ENCODE measurements at regions not wholly inside any gene's neighbourhood (a gene's known extent, or its start where the extent isn't known, plus 50 kb on each side); places are given as distances from the start of the nearest gene placed in this dataset.

- DNase-seq, result no peak
These were observed 155.0 kb upstream of the DAB2 start for GRCh38 chr5:39579750-39580149.

- peak; percentile 30 for DNase-seq
These were observed 154.2 kb upstream of the DAB2 start for GRCh38 chr5:39578887-39579497.

GRCh38 chr5:39577529-39577928, 152.7 kb upstream of the DAB2 start:
- no peak for DNase-seq

GRCh38 chr5:39570403-39571027, 145.7 kb upstream of the DAB2 start:
- DNase-seq, result peak; percentile 41

GRCh38 chr5:39569857-39570256, 145.1 kb upstream of the DAB2 start:
- no peak for DNase-seq

GRCh38 chr5:39566891-39567290, 142.1 kb upstream of the DAB2 start:
- no peak for DNase-seq

- DNase-seq, result no peak
These were observed 141.2 kb upstream of the DAB2 start for GRCh38 chr5:39566029-39566428.

- DNase-seq, result no peak
These were observed 136.6 kb upstream of the DAB2 start for GRCh38 chr5:39561421-39561820.

GRCh38 chr5:39560726-39561125, 135.9 kb upstream of the DAB2 start:
- no peak for DNase-seq

GRCh38 chr5:39559923-39560322, 135.1 kb upstream of the DAB2 start:
- no peak for DNase-seq

GRCh38 chr5:39558541-39558940, 133.8 kb upstream of the DAB2 start:
- DNase-seq, result no peak

- no peak for DNase-seq
These were observed 131.0 kb upstream of the DAB2 start for GRCh38 chr5:39555788-39556187.

GRCh38 chr5:39547553-39548154, 122.9 kb upstream of the DAB2 start:
- peak; percentile 71 for DNase-seq

GRCh38 chr5:39544941-39545340, 120.2 kb upstream of the DAB2 start:
- DNase-seq, result no peak

GRCh38 chr5:39543335-39543734, 118.6 kb upstream of the DAB2 start:
- peak; percentile 64 for DNase-seq

GRCh38 chr5:39542511-39543285, 117.9 kb upstream of the DAB2 start:
- no peak for DNase-seq

GRCh38 chr5:39541920-39542319, 117.1 kb upstream of the DAB2 start:
- DNase-seq, result peak; percentile 23

GRCh38 chr5:39539470-39539869, 114.7 kb upstream of the DAB2 start:
- no peak for DNase-seq

GRCh38 chr5:39534690-39535089, 109.9 kb upstream of the DAB2 start:
- DNase-seq, result no peak

GRCh38 chr5:39533749-39534148, 109.0 kb upstream of the DAB2 start:
- DNase-seq, result no peak

GRCh38 chr5:39532511-39532910, 107.7 kb upstream of the DAB2 start:
- DNase-seq, result no peak

GRCh38 chr5:39531306-39531705, 106.5 kb upstream of the DAB2 start:
- DNase-seq, result no peak

GRCh38 chr5:39526914-39527477, 102.2 kb upstream of the DAB2 start:
- DNase-seq, result no peak
